Sigmoid colon (tissue), 6 donors: ENCODE measurements at regions not wholly inside any gene's neighbourhood (a gene's known extent, or its start where the extent isn't known, plus 50 kb on each side); places are given as distances from the start of the nearest gene placed in this dataset.
"Not testable (repeated sequence)": the region's sequence is repeated elsewhere in the genome, so short reads cannot be mapped to it uniquely, and the experiment has no call there.

ENCODE experiments used
- DNase-seq: peaks from one replicate; pipeline ENCODE4 v3.0.0-alpha.2; 2019
- H3K27ac ChIP-seq, 4 donors: fragments of 200-600 bp; sonication (generic); one replicate each; pipeline ENCODE4 v1.5.1; 2016 to 2019; ENCODE audit warnings: mild to moderate bottlenecking in 1 of 4
- H3K27me3 ChIP-seq, 3 donors: fragments of 200-600 bp; sonication (generic); one replicate each; pipeline ENCODE4 v1.5.1; 2019; ENCODE audit warnings: mild to moderate bottlenecking in 1 of 3
- H3K36me3 ChIP-seq, 4 donors: fragments of 200-600 bp; sonication (generic); one replicate each; pipeline ENCODE4 v1.5.1; 2016 to 2019
- H3K4me1 ChIP-seq, 4 donors: fragments of 200-600 bp; sonication (generic); one replicate each; pipeline ENCODE4 v1.5.1; 2017 to 2019
- H3K4me3 ChIP-seq, 4 donors: fragments of 200-600 bp; sonication (generic); one replicate each; pipeline ENCODE4 v1.5.1; 2017 to 2019; ENCODE audit warnings: mild to moderate bottlenecking in 2 of 4, moderate library complexity in 1 of 4
- H3K9me3 ChIP-seq, 4 donors: fragments of 200-600 bp in 3 of 4; sonication (generic) in 3 of 4; one replicate each; pipeline versions ENCODE4 v1.5.1 to v1.6.1; 2013 to 2019
- EP300 ChIP-seq, 4 donors: sonication (generic); formaldehyde crosslinking; IDR thresholded peaks; one replicate each; pipeline ENCODE4 v1.6.1; 2017; ENCODE audit warnings: antibody characterized with exemption in 4 of 4
- POLR2A ChIP-seq, 2 donors: fragments of 450-650 bp; IDR thresholded peaks; one replicate each; pipeline ENCODE4 v1.6.1; 2016; ENCODE audit warnings: antibody characterized with exemption in 2 of 2, mild to moderate bottlenecking in 2 of 2, moderate library complexity in 2 of 2
- POLR2AphosphoS5 ChIP-seq, 4 donors: sonication (generic); formaldehyde crosslinking; IDR thresholded peaks; one replicate each; pipeline ENCODE4 v1.6.1; 2017; ENCODE audit warnings: antibody characterized with exemption in 4 of 4
- WGBS, 2 donors: extraction: QIAGEN DNeasy Blood & Tissue Kit; methylation state at CpG; one replicate each; pipeline ENCODE4 v1.1.7; 2013; 5-methylcytosine and 5-hydroxymethylcytosine counted together
- intact Hi-C: fragments of 100-400 bp; cut with DNase I; formaldehyde crosslinking; loops from one replicate; pipeline ENCODE4 v1.15.1; 2023
- TF ChIP-seq, protein P1 (sequence below), 4 experiments: fragments of 450-650 bp in 3 of 4; fragments of 200-600 bp in 1 of 4; IDR thresholded peaks; one replicate each; pipeline ENCODE4 v1.5.1; 2016 to 2019; ENCODE audit warnings: antibody characterized with exemption in 4 of 4, mild to moderate bottlenecking in 3 of 4, moderate library complexity in 2 of 4
- donor health status: healthy with polysubstance abuse.
- donor health status: healthy.

DNA sequence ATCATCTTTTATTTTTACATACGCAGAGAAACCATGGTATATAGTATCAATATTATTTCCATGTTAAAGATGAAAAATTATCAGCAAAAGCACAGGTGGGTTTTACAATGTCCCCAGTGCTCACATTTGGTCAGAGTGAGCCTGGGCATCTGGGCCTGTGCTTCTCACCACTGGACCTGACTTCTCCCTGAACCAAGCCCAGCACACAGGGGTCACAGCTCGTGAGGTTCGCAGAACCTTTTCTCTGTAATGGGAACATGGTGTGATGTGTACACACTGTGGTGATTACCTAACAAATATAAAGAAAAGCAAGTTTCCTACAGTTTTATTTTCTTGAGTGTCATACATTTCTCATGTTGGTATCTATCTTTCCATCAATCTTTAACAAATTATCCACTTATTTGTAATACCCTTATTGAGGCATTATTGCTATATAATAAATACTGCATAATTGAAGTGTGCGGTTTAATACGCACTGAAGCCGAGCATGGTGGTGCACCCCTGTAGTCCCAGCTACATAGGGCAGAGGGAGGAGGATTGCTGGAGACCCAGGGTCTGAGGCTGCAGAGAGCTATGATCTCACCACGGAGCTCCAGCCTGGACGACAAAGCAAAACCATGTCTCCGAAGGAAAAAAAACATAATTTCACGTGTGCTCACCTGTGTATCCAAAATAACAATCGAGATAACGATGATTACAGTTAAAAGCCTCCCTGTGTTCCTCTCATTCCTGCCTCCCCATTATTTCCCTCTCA, 743.2 kb downstream of the TMEM121 start:
- H3K4me1 ChIP-seq = no peaks in the 10 kb centered on the region
- no peaks in the 10 kb centered on the region for H3K9me3 ChIP-seq
- H3K27me3 ChIP-seq = peaks cover 0 to 3% (median 0%) of the 10 kb centered on the region in 3 donors
- no peak overlapping the region for H3K27ac ChIP-seq
- TF ChIP-seq, protein P1, sequence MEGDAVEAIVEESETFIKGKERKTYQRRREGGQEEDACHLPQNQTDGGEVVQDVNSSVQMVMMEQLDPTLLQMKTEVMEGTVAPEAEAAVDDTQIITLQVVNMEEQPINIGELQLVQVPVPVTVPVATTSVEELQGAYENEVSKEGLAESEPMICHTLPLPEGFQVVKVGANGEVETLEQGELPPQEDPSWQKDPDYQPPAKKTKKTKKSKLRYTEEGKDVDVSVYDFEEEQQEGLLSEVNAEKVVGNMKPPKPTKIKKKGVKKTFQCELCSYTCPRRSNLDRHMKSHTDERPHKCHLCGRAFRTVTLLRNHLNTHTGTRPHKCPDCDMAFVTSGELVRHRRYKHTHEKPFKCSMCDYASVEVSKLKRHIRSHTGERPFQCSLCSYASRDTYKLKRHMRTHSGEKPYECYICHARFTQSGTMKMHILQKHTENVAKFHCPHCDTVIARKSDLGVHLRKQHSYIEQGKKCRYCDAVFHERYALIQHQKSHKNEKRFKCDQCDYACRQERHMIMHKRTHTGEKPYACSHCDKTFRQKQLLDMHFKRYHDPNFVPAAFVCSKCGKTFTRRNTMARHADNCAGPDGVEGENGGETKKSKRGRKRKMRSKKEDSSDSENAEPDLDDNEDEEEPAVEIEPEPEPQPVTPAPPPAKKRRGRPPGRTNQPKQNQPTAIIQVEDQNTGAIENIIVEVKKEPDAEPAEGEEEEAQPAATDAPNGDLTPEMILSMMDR (IDR thresholded peaks at IDR 0.05) = no peak
- TF ChIP-seq EP300 (IDR thresholded peaks at IDR 0.05) = no peak
- no peak for TF ChIP-seq POLR2AphosphoS5 (IDR thresholded peaks at IDR 0.05)
- TF ChIP-seq POLR2A (IDR thresholded peaks at IDR 0.05) = no peak
- no peaks in the 10 kb centered on the region for H3K36me3 ChIP-seq
- 70 to 78% methylated on average over 12 of the region's 12 CpGs for WGBS, 2 donors
- intact Hi-C loops = no loop called here
- H3K4me3 ChIP-seq = no peak overlapping the region
- DNase-seq = no peak

DNA sequence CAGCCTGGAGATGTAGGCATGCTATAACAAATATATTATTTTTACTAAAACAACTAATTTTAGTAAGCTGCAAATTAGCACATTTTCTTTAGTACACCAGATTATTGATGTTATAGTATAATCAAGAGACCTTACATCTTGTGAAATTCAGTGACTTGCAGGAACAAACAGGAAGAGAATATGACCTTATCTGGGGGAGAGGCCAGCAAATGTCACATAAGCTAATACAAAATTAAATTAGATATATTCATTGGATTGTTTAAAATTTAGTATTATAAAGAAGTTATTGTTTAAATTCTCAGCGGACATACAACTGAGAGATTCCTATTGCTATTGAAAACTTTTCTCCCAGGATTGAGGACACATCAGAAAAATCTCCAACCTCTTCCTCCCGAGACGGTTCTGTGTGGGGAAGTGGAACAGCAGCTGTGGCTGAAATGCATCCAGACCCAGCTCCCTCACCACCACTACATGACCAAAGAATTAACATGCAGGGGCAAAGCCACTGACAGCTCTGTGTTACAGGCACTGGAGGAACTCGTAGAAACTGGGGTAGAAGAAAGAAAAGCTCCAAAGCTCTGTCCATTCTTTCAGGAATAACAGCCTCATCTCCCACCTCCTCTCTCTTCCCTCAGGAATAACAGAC, 744.2 kb downstream of the TMEM121 start:
- H3K4me3 ChIP-seq, intact Hi-C loops, H3K27ac ChIP-seq, H3K36me3 ChIP-seq, H3K9me3 ChIP-seq, DNase-seq, H3K4me1 ChIP-seq, H3K27me3 ChIP-seq: not testable (repeated sequence)
- WGBS, 2 donors = 31 to 33% methylated on average over 3 of the region's 4 CpGs

GRCh38 chr14:106276326-106277267, 750.2 kb downstream of the TMEM121 start:
- no peak for DNase-seq
- Histone ChIP-seq H3K27ac (no peak overlapping the region), H3K36me3 (no peaks in the 10 kb centered on the region), H3K4me1 (no peaks in the 10 kb centered on the region), H3K9me3 (no peaks in the 10 kb centered on the region), H3K4me3 (no peak overlapping the region), H3K27me3 (no peaks in the 10 kb centered on the region)
- intact Hi-C loops = no loop called here
- TF ChIP-seq EP300 (IDR thresholded peaks at IDR 0.05) = no peak
- TF ChIP-seq, protein P1 (IDR thresholded peaks at IDR 0.05) = no peak
- TF ChIP-seq POLR2A (IDR thresholded peaks at IDR 0.05) = no peak
- no peak for TF ChIP-seq POLR2AphosphoS5 (IDR thresholded peaks at IDR 0.05)
- 48 to 53% methylated on average over 12 of the region's 12 CpGs for WGBS, 2 donors

GRCh38 chr14:106277503-106277902, 751.1 kb downstream of the TMEM121 start:
- intact Hi-C loops = no loop called here
- TF ChIP-seq POLR2AphosphoS5 (IDR thresholded peaks at IDR 0.05) (no peak), EP300 (IDR thresholded peaks at IDR 0.05) (no peak), POLR2A (IDR thresholded peaks at IDR 0.05) (no peak)
- TF ChIP-seq, protein P1 (IDR thresholded peaks at IDR 0.05) = no peak
- WGBS, 2 donors = 21 to 30% methylated on average over 3 of the region's 3 CpGs
- no peak for DNase-seq
- Histone ChIP-seq H3K4me1 (no peaks in the 10 kb centered on the region), H3K27me3 (no peaks in the 10 kb centered on the region), H3K9me3 (no peaks in the 10 kb centered on the region), H3K36me3 (no peaks in the 10 kb centered on the region), H3K4me3 (no peak overlapping the region), H3K27ac (no peak overlapping the region)

DNA sequence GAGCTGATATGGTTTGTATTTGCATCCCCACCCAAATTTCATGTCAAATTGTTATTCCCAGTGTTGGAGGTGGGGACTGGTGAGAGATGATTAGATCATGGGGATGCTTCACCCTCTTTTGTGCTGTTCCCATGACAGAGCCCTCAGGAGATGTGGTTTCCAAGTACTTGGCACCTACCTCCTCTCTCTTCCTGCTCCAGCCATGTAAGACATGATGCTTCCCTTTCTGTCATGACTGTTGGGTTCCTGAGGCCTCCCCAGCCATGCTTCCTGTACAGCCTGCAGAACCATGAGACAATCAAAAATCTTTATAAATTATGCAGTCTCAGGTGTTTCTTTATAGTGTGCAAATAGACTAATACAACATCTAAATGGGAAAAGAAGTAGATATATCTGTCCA, 754.5 kb downstream of the TMEM121 start:
- DNase-seq = no peak
- TF ChIP-seq POLR2A (IDR thresholded peaks at IDR 0.05) (no peak), EP300 (IDR thresholded peaks at IDR 0.05) (no peak), POLR2AphosphoS5 (IDR thresholded peaks at IDR 0.05) (no peak)
- TF ChIP-seq, protein P1 (IDR thresholded peaks at IDR 0.05) = no peak
- no peak overlapping the region for H3K27ac ChIP-seq
- no peaks in the 10 kb centered on the region for H3K9me3 ChIP-seq
- intact Hi-C loops = no loop called here
- H3K4me1 ChIP-seq = no peaks in the 10 kb centered on the region
- H3K36me3 ChIP-seq = no peaks in the 10 kb centered on the region
- no peaks in the 10 kb centered on the region for H3K27me3 ChIP-seq
- no peak overlapping the region for H3K4me3 ChIP-seq
